Parathyroid adenoma (tissue), 2 donors: ENCODE measurements at regions not wholly inside any gene's neighbourhood (a gene's known extent, or its start where the extent isn't known, plus 50 kb on each side); places are given as distances from the start of the nearest gene placed in this dataset.

Experiments
- H2AFZ ChIP-seq: fragments of 300-600 bp; sonication (generic); one replicate; pipeline ENCODE4 v1.7.0; 2017; ENCODE audit warnings: antibody characterized with exemption, mild to moderate bottlenecking
- H3K27ac ChIP-seq: fragments of 300-600 bp; sonication (generic); one replicate; pipeline ENCODE4 v1.7.0; 2017
- H3K27me3 ChIP-seq: fragments of 300-600 bp; sonication (generic); one replicate; pipeline ENCODE4 v1.7.0; 2017; ENCODE audit warnings: low read length; ENCODE audit not compliant: control insufficient read depth, insufficient read depth
- H3K36me3 ChIP-seq: fragments of 300-600 bp; sonication (generic); one replicate; pipeline ENCODE4 v1.7.0; 2017; ENCODE audit warnings: low read length; ENCODE audit not compliant: control insufficient read depth, insufficient read depth
- H3K4me1 ChIP-seq: fragments of 300-600 bp; sonication (generic); one replicate; pipeline ENCODE4 v1.7.0; 2017; ENCODE audit warnings: control low read depth
- H3K4me2 ChIP-seq: fragments of 300-600 bp; sonication (generic); one replicate; pipeline ENCODE4 v1.7.0; 2017; ENCODE audit warnings: low read length
- H3K4me3 ChIP-seq: fragments of 300-600 bp; sonication (generic); one replicate; pipeline ENCODE4 v1.7.0; 2017; ENCODE audit warnings: low read depth, low read length
- H3K79me2 ChIP-seq: fragments of 300-600 bp; sonication (generic); one replicate; pipeline ENCODE4 v1.7.0; 2017; ENCODE audit warnings: control low read depth
- H3K9ac ChIP-seq: fragments of 300-600 bp; sonication (generic); one replicate; pipeline ENCODE4 v1.7.0; 2017; ENCODE audit warnings: mild to moderate bottlenecking
- H3K9me3 ChIP-seq: fragments of 300-600 bp; sonication (generic); one replicate; pipeline ENCODE4 v1.7.0; 2017; ENCODE audit warnings: low read length; ENCODE audit not compliant: control insufficient read depth
- TF ChIP-seq, protein P1 (sequence below): fragments of 300-600 bp; sonication (generic); IDR thresholded peaks from one replicate; pipeline ENCODE4 v1.7.0; 2017; ENCODE audit warnings: antibody characterized with exemption, mild to moderate bottlenecking
- donor health status: primary hyperparathyroidism.

DNA sequence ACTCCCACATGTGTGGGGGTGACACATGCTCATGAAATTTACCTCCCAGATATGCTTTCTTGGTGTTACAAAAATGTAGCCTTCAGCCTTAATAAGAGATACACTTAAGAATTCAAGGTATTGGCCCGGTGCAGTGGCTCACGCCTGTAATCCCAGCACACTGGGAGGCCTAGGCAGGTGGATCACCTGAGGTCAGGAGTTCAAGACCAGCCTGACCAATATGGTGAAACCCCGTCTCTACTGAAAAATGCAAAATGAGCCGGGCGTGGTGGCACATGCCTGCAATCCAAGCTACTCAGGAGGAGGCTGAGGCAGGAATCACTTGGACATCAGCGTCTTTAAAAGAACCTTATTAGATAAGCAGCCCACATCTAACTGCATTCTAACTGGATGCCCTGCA, 614.3 kb upstream of the CDH4 start:
- Histone ChIP-seq H2AFZ (no peak overlapping the region), H3K27ac (no peak overlapping the region), H3K27me3 (no peaks in the 10 kb centered on the region)

DNA sequence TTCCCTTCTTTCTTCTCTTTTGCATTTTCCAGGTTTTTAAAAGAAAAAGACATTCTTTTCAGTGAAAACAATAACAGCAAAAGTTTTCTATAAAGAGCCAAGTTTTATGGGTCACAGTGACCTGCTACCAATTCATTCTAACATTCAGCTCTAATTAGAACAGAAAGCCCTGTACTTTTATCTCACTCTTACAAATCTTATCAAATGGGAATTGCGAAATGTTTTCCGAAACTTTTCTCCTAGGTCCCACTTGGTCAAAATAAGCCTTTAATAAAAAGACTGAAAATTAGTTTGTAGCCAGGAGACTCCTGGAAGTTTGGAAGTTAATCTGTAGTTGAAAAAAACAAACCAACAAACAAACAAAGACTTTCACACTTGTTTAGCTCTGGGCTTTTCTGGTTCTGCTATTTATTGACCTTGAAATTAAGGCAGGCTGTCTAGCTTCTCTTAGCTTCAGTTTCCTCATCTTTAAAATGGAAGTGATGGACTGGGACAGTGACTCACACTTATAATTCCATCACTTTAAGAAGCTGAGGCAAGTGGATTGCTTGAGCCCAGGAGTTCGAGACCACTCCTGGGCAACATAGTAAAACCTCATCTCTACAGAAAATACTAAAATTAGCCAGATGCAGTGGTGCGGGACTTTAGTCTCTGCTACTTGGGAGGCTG, 613.5 kb upstream of the CDH4 start:
- no peaks in the 10 kb centered on the region for H3K9me3 ChIP-seq
- H3K4me1 ChIP-seq: no peaks in the 10 kb centered on the region
- H3K79me2 ChIP-seq: no peaks in the 10 kb centered on the region
- no peaks in the 10 kb centered on the region for H3K36me3 ChIP-seq
- no peak overlapping the region for H3K4me2 ChIP-seq
- no peak overlapping the region for H3K4me3 ChIP-seq
- H3K27me3 ChIP-seq: no peaks in the 10 kb centered on the region
- TF ChIP-seq, protein P1, sequence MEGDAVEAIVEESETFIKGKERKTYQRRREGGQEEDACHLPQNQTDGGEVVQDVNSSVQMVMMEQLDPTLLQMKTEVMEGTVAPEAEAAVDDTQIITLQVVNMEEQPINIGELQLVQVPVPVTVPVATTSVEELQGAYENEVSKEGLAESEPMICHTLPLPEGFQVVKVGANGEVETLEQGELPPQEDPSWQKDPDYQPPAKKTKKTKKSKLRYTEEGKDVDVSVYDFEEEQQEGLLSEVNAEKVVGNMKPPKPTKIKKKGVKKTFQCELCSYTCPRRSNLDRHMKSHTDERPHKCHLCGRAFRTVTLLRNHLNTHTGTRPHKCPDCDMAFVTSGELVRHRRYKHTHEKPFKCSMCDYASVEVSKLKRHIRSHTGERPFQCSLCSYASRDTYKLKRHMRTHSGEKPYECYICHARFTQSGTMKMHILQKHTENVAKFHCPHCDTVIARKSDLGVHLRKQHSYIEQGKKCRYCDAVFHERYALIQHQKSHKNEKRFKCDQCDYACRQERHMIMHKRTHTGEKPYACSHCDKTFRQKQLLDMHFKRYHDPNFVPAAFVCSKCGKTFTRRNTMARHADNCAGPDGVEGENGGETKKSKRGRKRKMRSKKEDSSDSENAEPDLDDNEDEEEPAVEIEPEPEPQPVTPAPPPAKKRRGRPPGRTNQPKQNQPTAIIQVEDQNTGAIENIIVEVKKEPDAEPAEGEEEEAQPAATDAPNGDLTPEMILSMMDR: no peak
- no peak overlapping the region for H3K9ac ChIP-seq
- no peak overlapping the region for H2AFZ ChIP-seq
- no peak overlapping the region for H3K27ac ChIP-seq

More for the DNA sequence above, 614.3 kb upstream of the CDH4 start:
- H3K4me3 ChIP-seq: no peak overlapping the region
- H3K9me3 ChIP-seq: no peaks in the 10 kb centered on the region
- no peak overlapping the region for H3K9ac ChIP-seq
- no peaks in the 10 kb centered on the region for H3K79me2 ChIP-seq
- H3K4me2 ChIP-seq: no peak overlapping the region
- H3K36me3 ChIP-seq: no peaks in the 10 kb centered on the region
- H3K4me1 ChIP-seq: no peaks in the 10 kb centered on the region
- TF ChIP-seq, protein P1: no peak

DNA sequence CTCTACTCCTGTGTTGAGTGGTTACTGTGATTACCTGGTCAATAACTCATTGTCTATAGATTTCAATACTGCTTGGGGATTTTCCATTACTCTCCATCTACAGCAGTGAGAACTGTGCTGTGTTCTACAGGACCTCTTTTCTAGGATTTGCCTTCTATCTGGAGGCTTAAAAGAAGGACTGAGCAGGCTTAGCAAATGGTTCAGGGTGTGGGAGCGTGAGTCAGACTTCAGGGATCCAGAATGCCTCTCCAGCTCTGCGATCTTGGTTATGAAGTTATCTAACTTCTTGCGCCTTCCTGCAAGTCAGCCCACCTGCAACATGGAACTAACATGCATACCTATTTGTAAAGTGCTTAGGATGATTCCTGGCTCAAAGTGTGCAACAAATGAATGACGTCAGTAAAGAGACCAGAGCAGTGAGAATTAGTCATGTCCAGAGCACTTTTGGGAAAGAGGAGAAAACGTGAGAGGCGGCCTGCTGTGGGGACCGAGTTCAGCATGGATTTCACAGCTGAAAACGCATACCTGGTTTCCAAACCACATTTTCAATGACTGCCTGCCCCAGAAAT, 610.1 kb upstream of the CDH4 start:
- no peaks in the 10 kb centered on the region for H3K79me2 ChIP-seq
- TF ChIP-seq, protein P1: no peak
- no peak overlapping the region for H3K4me2 ChIP-seq
- no peaks in the 10 kb centered on the region for H3K4me1 ChIP-seq
- no peak overlapping the region for H3K4me3 ChIP-seq
- no peak overlapping the region for H3K27ac ChIP-seq
- no peak overlapping the region for H2AFZ ChIP-seq
- H3K27me3 ChIP-seq: no peaks in the 10 kb centered on the region
- no peaks in the 10 kb centered on the region for H3K36me3 ChIP-seq
- H3K9ac ChIP-seq: no peak overlapping the region
- H3K9me3 ChIP-seq: no peaks in the 10 kb centered on the region

DNA sequence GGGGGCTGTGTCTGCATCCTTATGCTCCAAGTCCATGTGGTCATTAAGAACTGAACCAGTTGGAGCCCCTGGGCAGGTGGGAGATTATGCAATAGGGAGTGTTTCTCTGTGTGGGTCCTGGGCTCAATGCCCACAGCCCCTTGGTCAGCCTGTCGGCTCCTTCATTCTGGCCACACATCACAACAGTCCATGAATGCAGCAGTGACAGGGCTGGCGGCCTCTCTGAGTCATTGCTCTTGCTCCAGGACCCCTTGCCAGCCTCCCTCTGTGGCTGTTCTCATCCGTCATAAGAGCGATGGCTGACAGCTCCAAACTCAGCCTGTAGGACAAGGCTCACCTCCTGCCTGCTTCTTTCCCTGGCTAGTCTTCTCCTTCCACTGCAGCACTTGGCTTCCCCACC, 609.5 kb upstream of the CDH4 start:
- Histone ChIP-seq H3K27ac (no peak overlapping the region), H3K27me3 (no peaks in the 10 kb centered on the region), H3K4me2 (no peak overlapping the region), H3K36me3 (no peaks in the 10 kb centered on the region), H3K79me2 (no peaks in the 10 kb centered on the region), H3K9me3 (no peaks in the 10 kb centered on the region), H3K4me1 (no peaks in the 10 kb centered on the region), H3K9ac (no peak overlapping the region), H3K4me3 (no peak overlapping the region), H2AFZ (no peak overlapping the region)
- TF ChIP-seq, protein P1: no peak

DNA sequence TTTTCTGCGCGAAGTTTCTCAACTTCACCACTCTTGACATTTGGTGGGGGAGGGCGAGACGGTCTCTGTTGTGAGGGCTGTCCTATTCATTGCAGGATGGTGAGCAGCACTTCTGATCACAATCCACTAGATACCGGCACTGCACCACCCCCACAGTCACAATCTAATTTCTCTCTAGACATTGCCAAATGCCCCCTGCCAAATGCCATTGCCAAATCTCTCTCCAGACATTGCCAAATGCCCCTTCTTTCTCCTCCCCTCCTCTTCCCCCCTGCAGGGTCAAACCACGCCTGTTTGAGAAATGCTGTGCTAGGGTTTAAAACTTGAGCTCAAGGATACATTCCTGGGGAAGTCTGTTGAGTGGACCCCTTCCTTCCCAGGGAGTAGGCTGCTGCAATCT, 603.5 kb upstream of the CDH4 start:
- no peak overlapping the region for H3K4me2 ChIP-seq
- no peak overlapping the region for H3K9ac ChIP-seq
- H3K27ac ChIP-seq: no peak overlapping the region
- H3K4me3 ChIP-seq: no peak overlapping the region
- H3K36me3 ChIP-seq: no peaks in the 10 kb centered on the region
- TF ChIP-seq, protein P1: no peak
- H3K79me2 ChIP-seq: no peaks in the 10 kb centered on the region
- H3K4me1 ChIP-seq: no peaks in the 10 kb centered on the region
- H3K27me3 ChIP-seq: no peaks in the 10 kb centered on the region
- no peak overlapping the region for H2AFZ ChIP-seq
- no peaks in the 10 kb centered on the region for H3K9me3 ChIP-seq
